ENCODE measurements at regions not wholly inside any gene's neighbourhood (a gene's known extent, or its start where the extent isn't known, plus 50 kb on each side); places are given as distances from the start of the nearest gene placed in this dataset.

DNA sequence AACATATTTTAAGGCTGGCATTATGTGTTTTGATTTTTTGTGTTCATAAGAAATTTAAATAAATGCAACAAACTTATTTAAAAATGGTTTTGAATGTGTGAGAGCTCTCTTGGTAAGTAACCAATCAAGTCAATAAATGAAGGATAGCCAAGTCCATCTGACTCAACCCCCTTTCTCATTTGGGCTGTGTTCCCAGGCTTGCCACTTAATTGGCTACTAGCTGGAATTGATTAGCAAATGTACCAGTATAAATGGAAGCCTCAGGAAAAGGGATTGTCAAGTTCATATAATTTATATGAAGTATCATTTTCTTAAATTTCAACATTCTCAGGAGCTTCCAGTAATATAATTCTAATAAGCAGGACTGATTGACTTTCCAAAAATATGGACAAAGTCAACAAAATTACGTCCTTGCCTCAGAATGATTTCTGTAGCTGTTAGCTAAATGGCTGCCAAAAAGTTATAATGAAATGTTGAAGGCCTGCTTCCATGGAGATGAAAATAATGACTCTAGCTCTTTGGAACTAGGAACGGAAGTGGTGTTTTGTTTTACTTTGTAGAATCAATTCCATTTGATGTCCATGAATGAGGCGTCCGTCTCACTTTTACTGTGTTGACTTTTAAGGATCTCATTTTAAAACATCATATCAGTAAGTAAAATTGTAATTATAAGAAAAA is 614.9 kb downstream of the CDH26 start:
- no peak for DNase-seq (ENCODE audit: low read depth in 2 of 2)

DNA sequence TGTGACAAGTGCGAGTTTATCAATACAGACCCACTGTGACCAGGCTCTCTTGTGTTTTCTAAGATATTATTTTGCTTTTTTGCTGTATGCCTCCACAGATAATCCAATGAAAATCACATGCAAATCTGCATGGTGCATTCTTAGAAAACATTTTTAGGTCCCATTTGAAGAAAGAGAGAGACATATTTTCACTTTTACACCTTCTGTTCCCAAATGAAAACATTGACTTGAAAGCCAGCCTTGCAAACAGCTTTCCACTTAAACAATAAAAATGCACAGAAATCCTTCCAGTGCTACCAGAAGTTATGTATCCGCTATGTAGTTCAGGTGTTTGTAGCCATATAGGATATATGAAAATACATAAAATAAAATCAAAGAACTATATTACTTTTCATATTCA is 618.0 kb downstream of the CDH26 start:
- DNase-seq (ENCODE audit: low read depth in 2 of 2), result no peak

DNA sequence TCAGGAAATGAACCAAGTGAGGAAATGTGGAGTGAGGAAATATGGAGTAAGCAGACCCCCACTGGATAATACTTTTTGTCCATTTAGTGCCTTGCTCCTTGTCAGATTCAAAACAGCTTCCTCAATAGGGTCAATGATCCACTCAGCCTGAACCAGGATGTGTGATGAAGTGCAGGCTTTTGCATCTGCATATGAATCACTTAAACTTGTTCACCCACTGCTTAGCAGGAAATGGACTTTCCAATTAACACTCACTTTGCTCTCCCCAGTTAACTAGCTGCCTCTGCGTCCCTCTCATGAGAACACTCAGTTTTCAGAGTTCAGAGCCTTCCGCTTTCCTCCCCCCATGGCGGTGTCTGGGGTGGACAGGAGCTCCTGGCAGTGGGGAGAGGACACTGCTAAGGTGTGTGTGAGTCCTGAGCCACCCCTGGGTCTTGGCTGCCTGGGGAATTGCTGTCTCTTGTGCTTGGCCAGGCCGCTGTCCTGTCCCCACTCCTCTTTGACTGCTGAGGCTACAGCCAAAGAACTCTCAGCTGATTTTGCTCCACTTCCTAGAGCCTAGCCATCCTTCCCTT is 621.8 kb downstream of the CDH26 start:
- no peak for DNase-seq (ENCODE audit: low read depth in 2 of 2)

DNA sequence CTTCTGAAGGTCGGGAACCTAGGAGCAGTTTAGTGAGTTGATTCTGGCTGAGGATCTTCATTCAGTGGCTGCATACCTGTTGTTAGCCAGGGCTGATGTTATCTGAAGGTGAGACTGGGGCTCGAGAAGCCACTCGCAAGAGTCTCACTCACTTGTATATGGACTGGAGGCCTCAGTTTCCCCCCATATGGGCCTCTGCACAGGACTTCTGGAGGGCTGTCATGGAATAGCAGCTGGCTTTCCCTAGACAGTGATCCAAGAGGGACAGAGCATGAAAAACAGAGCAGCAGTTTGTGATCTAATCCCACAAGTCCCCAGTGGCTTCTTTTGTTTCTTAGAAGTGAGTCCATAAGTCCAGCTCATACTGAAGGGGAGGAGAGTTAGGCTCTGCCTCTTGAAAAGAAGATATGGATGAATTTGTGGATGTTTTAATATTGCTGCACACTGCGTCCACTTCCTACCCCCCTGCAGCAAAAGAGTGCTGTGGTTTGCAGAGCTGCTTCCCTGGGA is 623.4 kb downstream of the CDH26 start:
- DNase-seq (ENCODE audit: low read depth in 2 of 2), result no peak

DNA sequence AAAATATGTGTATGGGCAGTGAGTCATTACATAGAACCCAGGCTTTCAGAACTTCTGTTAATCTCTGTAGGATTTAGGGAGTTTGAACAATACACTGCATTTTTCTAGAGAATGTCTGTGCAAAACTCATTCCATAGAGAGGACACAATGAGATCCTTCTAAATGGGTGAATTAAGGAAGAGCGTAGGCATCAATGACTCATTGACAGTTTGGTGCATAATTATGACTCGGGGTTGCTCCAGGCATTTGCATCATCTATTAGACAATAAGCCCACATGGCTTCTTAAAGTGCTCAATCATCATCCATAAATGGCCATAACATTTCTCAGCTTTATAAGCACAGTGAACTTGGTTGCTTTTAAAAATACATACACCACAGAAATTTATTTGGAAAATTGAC is 625.5 kb downstream of the CDH26 start:
- DNase-seq (ENCODE audit: low read depth in 2 of 2), result no peak

DNA sequence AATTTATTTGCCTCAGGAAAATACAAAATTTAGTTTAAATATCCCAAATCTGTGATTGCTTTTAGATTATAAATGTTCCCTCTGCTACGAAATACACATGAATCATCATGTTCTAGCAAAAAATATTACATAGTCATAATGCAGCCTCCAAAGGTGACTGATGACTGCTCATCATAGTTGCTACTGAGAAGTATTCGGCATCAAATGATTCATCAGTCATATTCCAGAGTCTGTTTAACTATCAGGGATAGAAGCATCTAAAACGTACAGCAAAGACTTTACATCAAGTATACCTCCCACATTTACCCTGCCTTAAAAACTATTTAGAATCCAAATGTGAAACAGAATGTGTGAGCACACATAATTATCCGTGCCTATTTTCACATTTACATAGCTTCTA is 626.0 kb downstream of the CDH26 start:
- DNase-seq (ENCODE audit: low read depth in 2 of 2), result no peak

DNA sequence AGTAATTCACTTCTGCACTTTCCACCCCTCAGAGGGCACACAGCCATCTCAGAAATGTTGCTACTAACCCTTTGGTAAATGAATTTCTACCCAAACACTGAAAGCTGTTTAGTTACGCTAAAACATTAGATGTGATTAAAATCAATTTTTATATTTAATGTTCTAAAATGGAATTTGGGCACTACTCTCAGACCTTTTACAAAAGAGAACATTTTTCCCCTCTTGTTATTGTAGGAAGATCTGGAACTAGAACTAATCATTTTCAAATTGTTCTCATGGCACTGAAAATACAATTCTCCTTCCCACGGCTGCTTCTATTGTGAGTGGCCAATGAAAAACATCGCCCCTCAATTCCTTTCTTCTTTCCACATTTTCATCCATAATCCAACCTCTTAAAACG is 627.4 kb downstream of the CDH26 start:
- DNase-seq (ENCODE audit: low read depth in 2 of 2), result no peak

DNA sequence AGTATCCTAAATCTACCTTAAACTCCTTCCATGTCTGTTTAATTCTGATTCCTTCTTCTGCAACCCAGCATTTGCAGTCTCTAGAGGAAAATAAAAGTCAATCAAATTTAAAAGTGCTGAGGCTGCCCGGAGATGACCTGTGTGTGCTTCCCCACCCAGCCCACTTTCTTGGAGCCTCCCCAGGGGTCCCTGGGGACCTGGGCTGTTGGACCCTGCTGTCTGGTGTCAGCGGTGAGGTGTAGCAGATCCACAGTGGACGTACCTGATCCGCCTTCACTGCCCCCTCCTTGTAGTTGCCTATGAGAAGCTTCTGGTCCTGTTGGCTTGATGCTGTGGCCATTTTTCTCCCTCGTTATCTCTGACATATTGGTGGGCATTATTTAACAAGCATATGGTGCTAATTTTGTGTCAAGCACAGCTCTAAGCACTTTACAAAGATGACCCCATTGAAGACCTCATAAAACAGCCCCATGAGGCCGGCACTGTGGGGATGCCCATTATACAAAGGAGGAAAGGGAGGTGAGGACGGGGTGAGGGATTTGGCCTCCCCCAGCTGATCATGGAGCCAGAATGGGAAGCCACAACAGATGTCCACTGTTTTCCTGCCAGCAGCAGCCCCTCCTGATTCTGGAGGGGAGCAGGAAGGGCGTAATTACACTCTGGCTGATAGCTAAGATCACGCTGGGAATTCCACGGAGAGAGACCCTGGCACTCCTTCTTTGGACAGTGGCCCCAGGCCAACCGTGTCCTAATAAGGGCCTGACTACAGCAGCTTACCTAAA is 628.2 kb downstream of the CDH26 start:
- no peak for DNase-seq (ENCODE audit: low read depth in 2 of 2)

DNA sequence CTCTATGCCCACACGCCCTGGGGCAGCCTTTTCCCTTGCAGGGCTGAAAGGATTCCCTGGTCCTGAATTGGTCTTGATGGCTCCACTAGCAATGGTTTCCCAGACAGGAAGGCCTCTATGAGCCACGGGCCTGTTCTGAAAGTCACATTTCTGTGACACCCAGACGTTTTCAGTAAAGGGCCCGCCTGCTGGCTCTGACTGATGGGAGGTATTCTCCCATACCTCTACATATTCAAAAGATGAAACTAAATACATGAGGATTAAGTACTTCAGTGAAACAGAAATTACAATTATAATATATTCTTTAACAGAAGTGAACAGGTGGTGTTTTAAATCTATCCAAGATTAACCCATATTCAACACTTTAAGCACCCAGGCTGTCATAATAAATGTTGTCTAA is 629.8 kb downstream of the CDH26 start:
- DNase-seq (ENCODE audit: low read depth in 2 of 2), result no peak

DNA sequence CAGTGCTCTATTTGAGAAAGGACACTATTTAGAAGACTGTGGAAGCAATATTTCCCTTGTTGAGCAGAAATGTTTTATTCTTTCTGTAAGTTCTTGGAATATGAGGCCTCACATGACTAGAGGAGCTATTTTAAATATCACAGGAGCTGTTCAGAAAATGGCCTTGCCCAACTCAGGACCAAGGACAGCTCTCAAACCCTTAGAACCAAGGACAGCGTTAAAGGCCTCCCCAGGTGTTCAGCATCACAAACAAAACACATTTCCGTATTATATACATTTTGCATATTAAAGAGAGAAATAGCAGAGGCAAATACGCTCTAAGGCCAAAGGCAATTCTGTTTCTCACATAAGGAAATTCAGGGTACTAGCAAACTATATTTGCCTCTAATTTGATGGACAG is 631.4 kb downstream of the CDH26 start:
- no peak for DNase-seq (ENCODE audit: low read depth in 2 of 2)

DNA sequence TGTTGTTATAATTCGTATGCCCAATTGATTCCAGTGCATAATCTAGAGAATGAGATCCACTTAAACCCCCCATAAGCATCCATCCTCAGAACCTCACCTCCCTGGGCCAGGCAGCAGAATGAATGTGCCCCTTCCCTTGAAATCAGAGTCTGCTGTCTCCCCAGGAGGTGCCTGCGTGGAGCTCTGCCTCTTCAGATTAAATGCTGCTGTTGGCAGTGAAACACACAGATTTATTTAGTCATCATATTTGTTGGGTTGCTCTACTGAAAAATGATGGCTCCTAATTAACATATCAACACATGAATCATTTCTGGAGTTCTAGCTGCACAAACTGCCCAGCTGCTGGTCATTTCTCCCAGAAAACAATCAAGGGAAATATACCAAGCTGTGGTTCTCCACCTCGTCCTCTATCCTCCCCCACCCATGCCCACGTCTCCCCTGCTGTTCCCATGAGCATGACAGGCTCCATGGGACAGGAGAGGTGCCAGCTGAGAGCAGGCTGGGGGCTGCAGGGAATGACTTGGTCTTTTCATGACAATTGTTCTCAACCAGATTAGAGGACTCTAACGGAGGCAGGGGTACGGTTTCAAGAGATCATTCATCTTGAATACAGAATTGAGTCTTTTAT is 633.1 kb downstream of the CDH26 start:
- DNase-seq (ENCODE audit: low read depth in 2 of 2), result no peak

DNA sequence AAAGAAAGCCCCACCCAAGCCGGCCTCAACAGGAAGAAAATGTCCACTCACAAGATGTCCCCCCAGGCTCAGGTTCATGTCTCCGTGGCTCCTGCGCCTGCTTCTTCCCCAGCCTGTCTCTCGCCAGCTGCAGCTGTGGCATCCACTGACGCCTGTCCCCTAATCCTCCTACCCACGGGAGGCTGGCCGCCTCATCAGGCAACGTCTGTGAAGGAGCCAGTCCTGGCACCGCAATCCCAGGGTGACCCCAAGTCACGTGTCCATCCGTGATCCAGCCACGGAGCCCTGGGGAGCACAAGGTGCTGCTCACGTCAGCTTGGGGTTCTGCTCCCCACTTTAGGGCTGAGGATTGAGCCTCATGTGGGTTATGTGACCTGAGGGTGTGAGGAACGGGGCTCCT is 640.3 kb downstream of the CDH26 start:
- DNase-seq (ENCODE audit: low read depth in 2 of 2), result no peak

DNA sequence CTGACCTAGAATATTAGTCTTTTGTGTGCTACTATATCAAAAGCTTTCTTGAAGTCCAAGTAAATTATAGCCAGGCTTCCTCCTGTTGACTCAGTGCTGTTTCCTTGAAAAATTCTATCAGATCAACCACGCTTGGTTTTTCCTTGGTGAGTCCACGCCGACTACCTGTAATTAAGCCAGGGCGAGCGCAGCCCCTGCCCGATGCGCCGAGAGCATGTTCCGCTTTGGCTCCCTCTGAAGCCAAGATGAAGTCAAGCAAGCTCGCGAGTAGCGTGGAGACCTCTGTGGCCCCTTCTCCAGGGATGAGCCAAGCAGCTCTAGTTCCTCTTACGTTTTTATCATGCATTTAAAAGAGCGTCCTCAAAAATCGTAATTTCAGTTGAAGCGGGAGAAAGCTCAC is 641.2 kb downstream of the CDH26 start:
- no peak for DNase-seq (ENCODE audit: low read depth in 2 of 2)

DNA sequence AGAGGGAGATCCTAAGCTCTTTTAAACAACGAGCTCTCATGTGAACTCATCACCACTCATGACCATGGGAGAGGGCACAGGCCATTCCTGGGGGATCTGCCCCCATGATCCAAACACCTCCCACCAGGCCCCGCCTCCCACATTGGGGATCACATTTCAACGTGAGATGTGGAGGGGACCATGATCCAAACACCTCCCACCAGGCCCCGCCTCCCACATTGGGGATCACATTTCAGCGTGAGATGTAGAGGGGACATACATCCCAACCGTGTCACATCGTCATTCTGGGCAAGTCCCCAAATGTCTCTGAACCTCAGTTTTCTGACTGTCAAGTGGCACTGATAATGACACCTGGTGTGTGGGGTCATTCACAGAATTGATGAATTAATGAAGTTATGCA is 641.8 kb downstream of the CDH26 start:
- no peak for DNase-seq (ENCODE audit: low read depth in 2 of 2)

DNA sequence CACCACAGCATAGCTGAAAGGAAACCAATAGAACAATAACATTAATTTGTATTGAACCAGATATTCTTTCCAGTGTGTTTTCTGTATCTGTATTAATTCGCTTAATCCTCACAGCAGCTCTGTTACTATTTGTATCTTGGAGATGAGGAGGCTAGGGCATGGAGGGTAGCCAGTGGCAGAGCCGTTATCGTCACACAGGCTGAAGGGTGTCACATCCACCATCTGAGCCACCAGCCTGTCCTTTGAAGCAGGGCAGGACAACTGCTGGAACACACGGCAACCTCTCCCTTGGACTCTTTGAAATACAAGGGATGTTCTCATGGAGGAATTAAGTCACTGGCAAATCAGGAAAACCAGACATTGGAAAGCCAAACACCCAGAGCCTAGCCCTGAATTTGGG is 628.0 kb upstream of the CDH4 start:
- DNase-seq (ENCODE audit: low read depth in 2 of 2), result no peak

DNA sequence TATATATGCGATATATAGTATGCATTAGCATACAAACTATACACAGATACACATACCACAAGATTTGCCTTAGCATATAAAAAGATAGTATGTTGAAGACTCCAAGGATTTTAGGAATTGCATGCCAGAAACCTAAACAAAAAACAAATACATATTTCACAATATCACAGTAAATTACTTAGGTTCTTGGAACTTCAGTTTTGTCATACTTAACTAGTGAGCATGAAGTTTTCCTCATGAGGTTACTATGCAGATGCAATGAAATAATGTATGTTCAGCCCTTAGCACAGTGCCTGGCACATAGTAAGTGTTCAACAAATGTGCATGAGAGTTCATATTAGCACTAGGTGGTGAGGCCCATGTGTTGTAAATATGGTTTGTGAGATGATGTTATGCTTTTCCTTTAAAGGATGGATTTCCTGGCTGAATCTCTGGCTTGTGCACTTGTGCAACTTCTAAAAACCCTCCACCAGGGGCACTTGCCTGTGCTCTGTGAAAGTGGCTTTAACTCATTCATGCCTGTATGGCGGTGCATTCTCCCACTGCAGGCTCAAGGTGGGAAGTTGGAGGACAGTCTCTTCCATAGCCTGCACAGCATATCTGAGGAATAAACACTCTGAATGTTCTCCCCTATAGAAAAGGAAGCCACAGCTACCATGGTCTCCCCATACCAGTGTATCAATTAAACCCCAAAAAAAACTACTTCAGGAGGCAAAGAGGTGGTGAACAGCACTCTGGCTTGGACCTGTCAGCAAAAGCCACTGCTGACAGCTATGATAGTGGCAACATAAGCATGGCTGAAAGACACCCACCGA is 624.1 kb upstream of the CDH4 start:
- no peak for DNase-seq (ENCODE audit: low read depth in 2 of 2)

DNA sequence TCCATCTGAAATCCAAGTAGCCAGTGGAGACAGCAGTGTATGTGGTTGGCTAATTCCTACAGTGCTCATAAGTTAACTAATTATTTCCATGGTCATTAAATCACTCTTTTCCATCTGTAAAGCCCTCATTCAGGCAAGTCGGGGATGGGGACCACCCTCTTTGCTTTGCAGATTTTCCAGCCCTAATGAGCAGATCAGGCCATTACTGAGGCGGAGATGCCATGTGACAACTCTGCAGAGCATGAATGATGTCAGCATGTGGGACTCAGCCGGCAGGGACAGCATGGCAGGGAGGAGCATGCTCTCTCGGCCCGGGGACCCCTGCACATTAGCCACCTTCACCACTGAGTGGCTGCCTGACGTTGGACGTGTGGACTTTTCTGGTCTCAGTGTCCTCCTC is 623.3 kb upstream of the CDH4 start:
- DNase-seq (ENCODE audit: low read depth in 2 of 2), result no peak

DNA sequence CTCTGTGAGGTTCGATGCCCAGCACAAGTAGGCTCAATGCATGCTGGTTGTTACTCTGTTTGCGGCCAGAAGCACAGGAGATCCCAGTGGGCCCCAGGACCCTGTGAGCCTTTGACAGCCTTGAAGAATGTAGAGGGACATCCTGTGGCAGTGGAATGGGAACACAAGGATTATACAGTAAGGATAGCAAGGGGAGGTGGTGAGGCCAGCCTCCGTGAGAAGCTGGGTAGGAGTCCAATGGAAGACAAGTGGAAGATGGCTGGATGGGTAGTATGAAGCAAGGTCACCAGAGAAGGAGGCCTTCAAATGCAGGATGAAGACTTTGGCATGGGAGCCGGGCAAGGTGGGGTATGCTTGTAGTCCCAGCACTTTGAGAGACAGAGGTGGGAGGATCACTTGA is 622.9 kb upstream of the CDH4 start:
- no peak for DNase-seq (ENCODE audit: low read depth in 2 of 2)

DNA sequence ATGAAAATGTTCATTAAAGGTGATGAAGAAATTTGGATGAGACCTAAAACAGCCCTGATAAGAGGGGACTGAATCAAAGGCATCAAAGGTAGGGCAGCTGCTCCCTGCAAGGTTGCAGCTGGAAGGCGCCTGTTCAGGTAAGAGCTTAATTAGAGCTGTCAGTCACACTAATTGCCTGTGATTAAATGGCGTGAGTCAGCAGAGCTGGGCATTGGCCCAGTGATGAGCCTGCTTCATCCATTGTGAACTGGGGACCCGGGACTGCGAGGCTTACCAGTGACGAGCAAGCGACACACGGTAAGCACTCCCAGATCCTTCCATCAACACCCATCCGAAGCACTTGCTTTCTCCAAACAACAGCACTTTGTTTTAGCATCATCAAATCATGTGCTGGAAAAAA is 621.5 kb upstream of the CDH4 start:
- no peak for DNase-seq (ENCODE audit: low read depth in 2 of 2)

DNA sequence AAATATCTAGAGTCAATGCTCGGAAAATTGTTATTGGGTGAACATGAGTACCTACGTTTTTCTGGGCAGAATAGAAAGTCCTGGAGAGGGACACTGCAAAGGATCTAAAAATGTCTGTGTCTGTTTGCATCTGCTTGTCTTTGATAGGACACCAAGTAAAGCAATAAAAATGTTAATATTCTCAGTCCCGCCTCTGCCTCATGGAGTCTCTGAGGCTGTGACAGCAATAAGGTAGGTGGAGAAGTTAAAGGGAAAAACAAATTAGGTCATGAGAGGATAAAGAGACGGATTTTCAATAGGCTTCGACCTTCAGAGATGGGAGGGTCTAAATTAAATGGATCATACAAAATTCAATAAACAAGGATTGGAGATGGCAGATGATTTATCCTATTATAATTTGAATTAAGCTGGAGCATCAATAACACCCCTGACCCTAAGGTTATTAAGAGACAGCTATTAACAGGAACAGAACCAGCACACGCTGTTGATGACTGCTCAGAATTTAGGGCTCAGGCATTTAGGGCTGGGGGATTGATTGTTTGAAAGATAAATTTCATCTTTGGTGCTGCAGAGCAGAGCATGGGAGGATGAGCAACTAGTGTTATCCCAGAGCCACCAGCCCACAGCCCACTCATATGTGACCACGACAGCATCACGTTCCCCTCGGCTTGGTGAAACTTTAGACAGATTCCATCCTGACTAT is 620.3 kb upstream of the CDH4 start:
- DNase-seq (ENCODE audit: low read depth in 2 of 2), result no peak
